AG04449 (cell line): ENCODE measurements at regions not wholly inside any gene's neighbourhood (a gene's known extent, or its start where the extent isn't known, plus 50 kb on each side); places are given as distances from the start of the nearest gene placed in this dataset.

Source experiments
- CTCF ChIA-PET: fragments of 350-600 bp; formaldehyde crosslinking; extraction: SDS; loops from one replicate; lab custom pipeline; 2021; ENCODE audit warnings: antibody characterized with exemption; lab: Yijun Ruan, JAX
- POLR2A ChIA-PET: fragments of 400-600, 350-600 bp; formaldehyde crosslinking; extraction: SDS; loops from one replicate; lab custom pipeline; 2020; ENCODE audit warnings: antibody characterized with exemption, inconsistent platforms; lab: Yijun Ruan, JAX
- DNase-seq: peaks from one replicate; pipeline ENCODE4 v3.0.0-alpha.2; 2010; ENCODE audit warnings: low read depth, low spot score
- H3K4me3 ChIP-seq: 2 replicates; pipeline ENCODE4 v1.5.1; 2011; ENCODE audit warnings: low read depth, mild to moderate bottlenecking, control low read depth, low read length
- TF ChIP-seq, protein P1 (sequence below): IDR thresholded peaks from one replicate; pipeline ENCODE4 v1.5.1; 2011; ENCODE audit warnings: mild to moderate bottlenecking, moderate library complexity, low read length, control low read depth, inconsistent platforms; ENCODE audit not compliant: insufficient read depth; ENCODE audit errors: missing control alignments

DNA sequence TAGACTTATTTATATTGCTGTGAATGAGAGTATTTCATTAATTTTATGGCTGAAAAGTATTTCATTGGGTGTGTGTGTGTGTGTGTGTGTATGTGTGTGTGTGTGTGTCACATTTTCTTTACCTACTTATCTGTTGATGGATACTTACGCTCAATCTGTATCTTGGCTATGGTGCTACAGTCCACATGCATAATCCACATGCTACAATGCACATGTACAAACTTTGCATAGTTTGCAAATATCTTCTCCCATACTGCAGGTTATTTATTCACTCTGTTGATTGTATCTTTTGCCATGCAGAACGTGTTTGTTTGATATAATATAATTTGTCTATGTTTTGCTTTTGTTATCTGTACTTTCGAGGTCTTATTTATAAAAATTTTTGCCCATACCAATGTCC, 167.8 kb downstream of the RAB28 start:
- H3K4me3 ChIP-seq, result no peak overlapping the region
- TF ChIP-seq, protein P1, sequence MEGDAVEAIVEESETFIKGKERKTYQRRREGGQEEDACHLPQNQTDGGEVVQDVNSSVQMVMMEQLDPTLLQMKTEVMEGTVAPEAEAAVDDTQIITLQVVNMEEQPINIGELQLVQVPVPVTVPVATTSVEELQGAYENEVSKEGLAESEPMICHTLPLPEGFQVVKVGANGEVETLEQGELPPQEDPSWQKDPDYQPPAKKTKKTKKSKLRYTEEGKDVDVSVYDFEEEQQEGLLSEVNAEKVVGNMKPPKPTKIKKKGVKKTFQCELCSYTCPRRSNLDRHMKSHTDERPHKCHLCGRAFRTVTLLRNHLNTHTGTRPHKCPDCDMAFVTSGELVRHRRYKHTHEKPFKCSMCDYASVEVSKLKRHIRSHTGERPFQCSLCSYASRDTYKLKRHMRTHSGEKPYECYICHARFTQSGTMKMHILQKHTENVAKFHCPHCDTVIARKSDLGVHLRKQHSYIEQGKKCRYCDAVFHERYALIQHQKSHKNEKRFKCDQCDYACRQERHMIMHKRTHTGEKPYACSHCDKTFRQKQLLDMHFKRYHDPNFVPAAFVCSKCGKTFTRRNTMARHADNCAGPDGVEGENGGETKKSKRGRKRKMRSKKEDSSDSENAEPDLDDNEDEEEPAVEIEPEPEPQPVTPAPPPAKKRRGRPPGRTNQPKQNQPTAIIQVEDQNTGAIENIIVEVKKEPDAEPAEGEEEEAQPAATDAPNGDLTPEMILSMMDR, result no peak
- DNase-seq, result no peak
- CTCF ChIA-PET, result no interaction called here
- POLR2A ChIA-PET, result no interaction called here

DNA sequence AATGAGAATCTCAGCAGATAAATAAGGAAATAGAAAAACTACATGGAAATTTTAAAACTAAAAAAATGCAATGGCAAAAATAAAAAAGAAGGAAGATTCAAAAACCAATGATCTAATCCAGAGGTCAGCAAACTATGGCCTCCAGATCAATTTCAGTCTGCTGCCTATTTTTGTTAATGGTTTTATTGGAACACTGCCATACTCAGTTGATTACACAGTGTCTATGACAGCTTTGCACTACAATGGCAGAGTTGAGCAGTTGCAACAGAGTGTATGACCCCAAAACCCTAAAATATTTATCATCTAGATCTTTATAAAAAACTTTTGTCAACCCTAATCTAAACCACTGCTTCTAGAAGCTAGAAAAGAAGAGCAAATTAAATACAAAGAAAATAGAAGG, 170.3 kb downstream of the RAB28 start:
- POLR2A ChIA-PET, result no interaction called here
- CTCF ChIA-PET, result no interaction called here
- no peak overlapping the region for H3K4me3 ChIP-seq
- TF ChIP-seq, protein P1, result no peak
- no peak for DNase-seq

DNA sequence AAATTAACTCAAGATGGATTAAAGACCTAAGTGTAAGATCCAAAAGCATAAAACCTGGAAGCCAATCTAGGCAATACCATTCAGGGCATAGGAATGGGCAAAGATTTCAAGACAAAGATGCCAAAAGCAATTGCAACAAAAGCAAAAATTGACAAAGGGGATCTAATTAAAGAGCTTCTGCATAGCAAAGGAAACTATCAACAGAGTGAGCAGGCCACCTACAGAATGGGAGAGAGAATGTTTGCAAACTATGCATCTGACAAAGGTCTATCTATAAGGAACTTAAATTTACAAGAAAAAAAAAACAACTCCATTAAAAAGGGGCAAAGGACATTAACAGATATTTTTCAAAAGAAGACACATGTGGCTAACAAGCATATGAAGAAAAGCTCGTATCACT, 171.9 kb downstream of the RAB28 start:
- DNase-seq, result no peak
- CTCF ChIA-PET, result no interaction called here
- POLR2A ChIA-PET, result no interaction called here
- TF ChIP-seq, protein P1, result no peak
- H3K4me3 ChIP-seq, result no peak overlapping the region

DNA sequence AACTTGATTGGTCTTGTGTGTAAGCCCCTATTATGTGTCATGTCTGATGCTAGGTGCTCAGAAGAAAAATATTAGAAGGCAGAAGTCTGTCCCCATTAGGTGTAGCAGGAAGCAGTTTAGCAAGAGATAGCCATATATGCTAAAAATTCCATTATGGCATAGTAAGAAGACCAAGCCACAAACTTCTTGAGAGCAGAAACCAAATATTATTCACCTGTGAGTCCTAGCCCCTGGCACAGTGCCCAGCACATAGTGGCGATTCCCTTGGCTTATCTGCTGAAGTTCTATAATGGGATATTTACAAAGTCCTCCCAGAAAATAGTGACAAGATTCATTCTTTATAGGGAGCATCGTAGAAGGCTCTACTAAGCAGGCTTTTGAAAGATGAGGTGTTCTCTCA, 174.4 kb downstream of the RAB28 start:
- POLR2A ChIA-PET, result no interaction called here
- no peak overlapping the region for H3K4me3 ChIP-seq
- no peak for DNase-seq
- CTCF ChIA-PET, result no interaction called here
- TF ChIP-seq, protein P1, result no peak

DNA sequence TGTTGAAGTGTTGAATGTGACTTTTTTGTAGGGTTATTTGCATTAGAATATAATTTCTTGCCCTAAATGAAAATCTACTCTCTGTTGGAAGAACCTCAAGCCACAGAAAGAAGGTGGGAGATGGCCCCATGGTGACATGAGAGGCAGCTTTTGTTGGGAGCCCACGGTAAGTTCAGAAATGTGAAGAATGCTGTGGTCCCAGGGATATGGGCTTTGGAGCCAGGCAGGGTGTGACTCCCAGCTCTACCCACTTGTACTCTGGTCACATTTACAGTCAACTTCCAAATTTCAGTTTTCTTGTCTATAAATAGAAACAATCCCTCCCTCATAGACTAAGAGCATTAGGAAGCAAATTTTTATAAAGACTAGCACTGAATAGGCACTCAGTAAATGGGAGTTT, 177.8 kb downstream of the RAB28 start:
- POLR2A ChIA-PET, result no interaction called here
- no peak for DNase-seq

DNA sequence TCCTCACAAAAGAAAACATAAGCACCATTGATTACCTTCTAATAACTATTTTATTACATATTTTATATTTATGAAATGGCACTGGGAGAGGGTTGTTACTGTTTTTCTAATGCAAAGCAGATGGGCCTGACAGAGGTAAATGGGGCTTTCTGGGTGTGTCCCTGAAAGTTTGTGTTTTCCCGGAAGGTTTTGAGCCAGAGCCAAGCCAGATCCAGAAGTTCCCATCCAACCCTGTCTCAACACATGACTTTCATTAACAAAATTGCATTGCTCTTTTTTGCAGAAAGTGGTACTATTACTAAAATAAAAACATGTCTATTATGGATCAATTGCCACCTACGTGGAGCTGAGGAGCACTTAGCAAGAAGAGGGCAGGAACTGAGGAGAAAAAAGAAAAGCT, 181.3 kb downstream of the RAB28 start:
- no peak for DNase-seq
- ChIA-PET POLR2A (no interaction called here), CTCF (no interaction called here)
- H3K4me3 ChIP-seq, result no peak overlapping the region
- TF ChIP-seq, protein P1, result no peak

More for the DNA sequence above, 177.8 kb downstream of the RAB28 start:
- CTCF ChIA-PET, result no interaction called here
- H3K4me3 ChIP-seq, result no peak overlapping the region
- TF ChIP-seq, protein P1, result no peak
